ENCODE measurements at regions not wholly inside any gene's neighbourhood (a gene's known extent, or its start where the extent isn't known, plus 50 kb on each side); places are given as distances from the start of the nearest gene placed in this dataset.

DNA sequence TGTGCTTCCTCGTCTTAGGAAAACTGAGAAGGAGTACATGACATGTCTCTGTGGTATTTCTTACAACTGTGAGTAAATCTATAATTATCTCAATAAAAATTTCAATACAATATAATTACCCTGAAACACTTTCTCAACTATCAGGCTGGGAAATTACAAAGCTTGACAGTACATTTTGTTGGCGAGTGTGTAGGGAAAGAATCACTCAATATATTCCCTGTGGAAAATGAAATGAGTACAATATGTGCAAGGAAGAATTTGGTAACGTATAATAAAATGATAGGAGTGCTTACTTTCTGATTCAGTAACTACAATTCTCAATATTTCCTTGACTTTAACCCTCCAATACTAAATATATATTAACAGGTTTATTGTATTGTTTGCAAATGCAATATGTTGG is 818.2 kb upstream of the CADM2 start:
- no peak for TF ChIP-seq POLR2A (IDR thresholded peaks at IDR 0.05)
- TF ChIP-seq, protein P1, sequence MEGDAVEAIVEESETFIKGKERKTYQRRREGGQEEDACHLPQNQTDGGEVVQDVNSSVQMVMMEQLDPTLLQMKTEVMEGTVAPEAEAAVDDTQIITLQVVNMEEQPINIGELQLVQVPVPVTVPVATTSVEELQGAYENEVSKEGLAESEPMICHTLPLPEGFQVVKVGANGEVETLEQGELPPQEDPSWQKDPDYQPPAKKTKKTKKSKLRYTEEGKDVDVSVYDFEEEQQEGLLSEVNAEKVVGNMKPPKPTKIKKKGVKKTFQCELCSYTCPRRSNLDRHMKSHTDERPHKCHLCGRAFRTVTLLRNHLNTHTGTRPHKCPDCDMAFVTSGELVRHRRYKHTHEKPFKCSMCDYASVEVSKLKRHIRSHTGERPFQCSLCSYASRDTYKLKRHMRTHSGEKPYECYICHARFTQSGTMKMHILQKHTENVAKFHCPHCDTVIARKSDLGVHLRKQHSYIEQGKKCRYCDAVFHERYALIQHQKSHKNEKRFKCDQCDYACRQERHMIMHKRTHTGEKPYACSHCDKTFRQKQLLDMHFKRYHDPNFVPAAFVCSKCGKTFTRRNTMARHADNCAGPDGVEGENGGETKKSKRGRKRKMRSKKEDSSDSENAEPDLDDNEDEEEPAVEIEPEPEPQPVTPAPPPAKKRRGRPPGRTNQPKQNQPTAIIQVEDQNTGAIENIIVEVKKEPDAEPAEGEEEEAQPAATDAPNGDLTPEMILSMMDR (IDR thresholded peaks at IDR 0.05), result no peak

Data from body of pancreas (tissue), 4 donors.